ENCODE measurements at regions not wholly inside any gene's neighbourhood (a gene's known extent, or its start where the extent isn't known, plus 50 kb on each side); places are given as distances from the start of the nearest gene placed in this dataset.

DNA sequence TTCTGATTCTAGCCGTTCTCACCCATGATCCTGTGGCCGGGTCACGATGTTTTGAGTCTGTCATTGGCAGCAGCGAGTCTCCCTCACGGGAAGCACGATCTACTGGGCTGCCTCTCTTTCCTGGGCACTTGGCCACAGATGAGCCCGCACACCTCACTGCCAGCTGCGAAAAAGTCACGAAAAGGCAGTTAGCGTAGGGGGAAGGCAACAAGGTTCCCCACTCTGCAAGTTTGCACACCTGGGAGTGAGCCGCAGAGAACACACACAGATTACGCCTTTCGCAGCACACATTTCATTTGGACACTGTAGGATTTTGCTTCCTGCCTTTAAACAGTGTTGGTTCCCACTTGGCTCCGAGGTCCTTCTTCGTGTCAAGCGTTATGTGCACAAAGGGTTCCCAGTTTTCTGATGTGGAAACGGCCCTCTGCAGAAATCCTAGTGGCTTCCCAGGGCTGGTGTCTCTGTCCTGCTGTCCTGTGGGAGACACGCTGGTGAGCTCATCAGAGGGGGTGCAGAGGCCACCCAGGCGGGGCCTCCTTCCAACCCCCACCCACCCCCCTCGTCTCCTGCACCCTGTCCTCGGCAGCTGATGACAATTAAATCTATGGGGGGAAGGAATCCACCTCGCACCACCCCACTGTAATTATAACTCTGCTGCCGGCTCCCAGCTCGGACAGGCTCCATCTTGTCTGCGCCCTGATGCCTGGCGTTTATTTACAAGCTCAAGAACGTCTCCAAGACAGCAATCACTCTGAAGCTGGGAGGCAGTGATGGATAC is 157.3 kb upstream of the SALL3 start:
- TF ChIP-seq, protein P1, sequence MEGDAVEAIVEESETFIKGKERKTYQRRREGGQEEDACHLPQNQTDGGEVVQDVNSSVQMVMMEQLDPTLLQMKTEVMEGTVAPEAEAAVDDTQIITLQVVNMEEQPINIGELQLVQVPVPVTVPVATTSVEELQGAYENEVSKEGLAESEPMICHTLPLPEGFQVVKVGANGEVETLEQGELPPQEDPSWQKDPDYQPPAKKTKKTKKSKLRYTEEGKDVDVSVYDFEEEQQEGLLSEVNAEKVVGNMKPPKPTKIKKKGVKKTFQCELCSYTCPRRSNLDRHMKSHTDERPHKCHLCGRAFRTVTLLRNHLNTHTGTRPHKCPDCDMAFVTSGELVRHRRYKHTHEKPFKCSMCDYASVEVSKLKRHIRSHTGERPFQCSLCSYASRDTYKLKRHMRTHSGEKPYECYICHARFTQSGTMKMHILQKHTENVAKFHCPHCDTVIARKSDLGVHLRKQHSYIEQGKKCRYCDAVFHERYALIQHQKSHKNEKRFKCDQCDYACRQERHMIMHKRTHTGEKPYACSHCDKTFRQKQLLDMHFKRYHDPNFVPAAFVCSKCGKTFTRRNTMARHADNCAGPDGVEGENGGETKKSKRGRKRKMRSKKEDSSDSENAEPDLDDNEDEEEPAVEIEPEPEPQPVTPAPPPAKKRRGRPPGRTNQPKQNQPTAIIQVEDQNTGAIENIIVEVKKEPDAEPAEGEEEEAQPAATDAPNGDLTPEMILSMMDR (IDR thresholded peaks at IDR 0.05) = no peak
- no peak for TF ChIP-seq POLR2A (IDR thresholded peaks at IDR 0.05)

Data from heart left ventricle (tissue), 13 donors.